ENCODE measurements at regions not wholly inside any gene's neighbourhood (a gene's known extent, or its start where the extent isn't known, plus 50 kb on each side); places are given as distances from the start of the nearest gene placed in this dataset.

- no peak overlapping the region for H3K4me3 ChIP-seq (ENCODE audit: low read depth, low read length)
- TF ChIP-seq, protein P1, sequence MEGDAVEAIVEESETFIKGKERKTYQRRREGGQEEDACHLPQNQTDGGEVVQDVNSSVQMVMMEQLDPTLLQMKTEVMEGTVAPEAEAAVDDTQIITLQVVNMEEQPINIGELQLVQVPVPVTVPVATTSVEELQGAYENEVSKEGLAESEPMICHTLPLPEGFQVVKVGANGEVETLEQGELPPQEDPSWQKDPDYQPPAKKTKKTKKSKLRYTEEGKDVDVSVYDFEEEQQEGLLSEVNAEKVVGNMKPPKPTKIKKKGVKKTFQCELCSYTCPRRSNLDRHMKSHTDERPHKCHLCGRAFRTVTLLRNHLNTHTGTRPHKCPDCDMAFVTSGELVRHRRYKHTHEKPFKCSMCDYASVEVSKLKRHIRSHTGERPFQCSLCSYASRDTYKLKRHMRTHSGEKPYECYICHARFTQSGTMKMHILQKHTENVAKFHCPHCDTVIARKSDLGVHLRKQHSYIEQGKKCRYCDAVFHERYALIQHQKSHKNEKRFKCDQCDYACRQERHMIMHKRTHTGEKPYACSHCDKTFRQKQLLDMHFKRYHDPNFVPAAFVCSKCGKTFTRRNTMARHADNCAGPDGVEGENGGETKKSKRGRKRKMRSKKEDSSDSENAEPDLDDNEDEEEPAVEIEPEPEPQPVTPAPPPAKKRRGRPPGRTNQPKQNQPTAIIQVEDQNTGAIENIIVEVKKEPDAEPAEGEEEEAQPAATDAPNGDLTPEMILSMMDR (IDR thresholded peaks at IDR 0.05; ENCODE audit: low read depth, low read length, missing control alignments): no peak
- no peak for DNase-seq (ENCODE audit: low read depth)
These were observed 80.8 kb downstream of the C21orf91 start for GRCh38 chr21:17738176-17738953.

GRCh38 chr21:17736072-17736471 is 83.1 kb downstream of the C21orf91 start:
- H3K4me3 ChIP-seq (ENCODE audit: low read depth, low read length): no peak overlapping the region
- TF ChIP-seq, protein P1 (IDR thresholded peaks at IDR 0.05; ENCODE audit: low read depth, low read length, missing control alignments): no peak
- no peak for DNase-seq (ENCODE audit: low read depth)

GRCh38 chr21:17733209-17733608 is 85.9 kb downstream of the C21orf91 start:
- TF ChIP-seq, protein P1 (IDR thresholded peaks at IDR 0.05; ENCODE audit: low read depth, low read length, missing control alignments): no peak
- H3K4me3 ChIP-seq (ENCODE audit: low read depth, low read length): no peak overlapping the region

DNA sequence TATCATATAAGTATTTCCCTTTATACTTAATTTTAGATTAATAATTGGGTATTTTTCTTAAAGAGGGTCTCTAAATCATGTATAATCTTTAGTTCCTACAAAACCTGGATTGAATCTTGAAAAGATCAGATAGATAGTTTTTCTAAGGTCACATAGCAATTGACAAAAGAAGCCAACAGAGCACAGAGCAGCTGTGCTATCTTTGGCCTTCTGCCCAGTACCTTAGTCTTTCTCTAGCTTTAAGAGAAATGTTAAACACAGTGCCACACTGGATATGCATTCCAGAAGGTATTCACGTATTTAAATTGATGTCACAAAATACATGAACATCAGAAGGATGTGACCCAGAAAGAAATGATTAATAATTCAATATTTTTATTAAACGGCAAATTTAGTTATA is 86.8 kb downstream of the C21orf91 start:
- no peak for DNase-seq (ENCODE audit: low read depth)
- no peak overlapping the region for H3K4me3 ChIP-seq (ENCODE audit: low read depth, low read length)
- TF ChIP-seq, protein P1 (IDR thresholded peaks at IDR 0.05; ENCODE audit: low read depth, low read length, missing control alignments): no peak

More at GRCh38 chr21:17733209-17733608, 85.9 kb downstream of the C21orf91 start:
- no peak for DNase-seq (ENCODE audit: low read depth)

DNA sequence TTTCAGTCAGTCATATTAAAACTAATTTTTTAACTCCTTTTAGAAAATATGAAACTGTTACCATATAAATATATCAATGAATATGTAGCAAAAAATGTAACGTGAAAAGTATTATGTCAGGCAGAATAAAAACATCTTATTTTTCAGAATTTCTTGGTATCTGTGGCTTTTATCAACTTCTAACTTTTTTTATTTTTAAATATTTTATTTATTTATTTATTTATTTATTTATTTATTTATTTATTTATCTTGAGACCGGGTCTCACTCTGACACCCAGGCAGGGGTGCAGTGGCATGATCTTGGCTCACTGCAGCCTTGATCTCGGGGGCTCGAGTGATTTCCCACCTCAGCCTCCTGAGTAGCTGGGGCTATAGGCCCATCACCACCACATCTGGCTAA is 87.6 kb downstream of the C21orf91 start:
- TF ChIP-seq, protein P1 (IDR thresholded peaks at IDR 0.05; ENCODE audit: low read depth, low read length, missing control alignments): no peak
- DNase-seq (ENCODE audit: low read depth): no peak
- no peak overlapping the region for H3K4me3 ChIP-seq (ENCODE audit: low read depth, low read length)

DNA sequence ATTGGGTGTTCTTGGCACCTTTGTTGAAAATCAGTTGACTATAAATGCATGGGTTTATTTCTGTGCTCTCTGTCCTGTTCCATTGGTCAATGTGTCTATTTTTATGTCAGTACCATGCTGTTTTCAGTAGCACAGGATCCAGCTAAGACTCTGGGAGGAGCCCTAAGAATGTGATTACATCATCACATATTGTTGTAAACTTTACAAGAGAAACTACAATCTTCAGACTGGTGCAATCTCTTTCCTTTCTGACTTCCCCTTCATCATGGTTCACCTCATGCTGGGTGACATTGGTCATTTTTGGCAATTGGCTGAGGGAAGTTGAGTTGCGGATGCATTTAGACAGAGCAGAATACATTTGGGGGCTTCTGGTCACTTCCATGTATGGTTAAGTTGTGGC is 88.4 kb downstream of the C21orf91 start:
- H3K4me3 ChIP-seq (ENCODE audit: low read depth, low read length): no peak overlapping the region
- DNase-seq (ENCODE audit: low read depth): no peak
- TF ChIP-seq, protein P1 (IDR thresholded peaks at IDR 0.05; ENCODE audit: low read depth, low read length, missing control alignments): no peak

GRCh38 chr21:17729455-17729854 is 89.7 kb downstream of the C21orf91 start:
- no peak overlapping the region for H3K4me3 ChIP-seq (ENCODE audit: low read depth, low read length)
- DNase-seq (ENCODE audit: low read depth): no peak
- TF ChIP-seq, protein P1 (IDR thresholded peaks at IDR 0.05; ENCODE audit: low read depth, low read length, missing control alignments): no peak
